SJCRH30 (cell line): ENCODE measurements at regions not wholly inside any gene's neighbourhood (a gene's known extent, or its start where the extent isn't known, plus 50 kb on each side); places are given as distances from the start of the nearest gene placed in this dataset.
A peak's percentile ranks its signal among the peaks of the same experiment; 100 is the strongest.

ENCODE experiments used
- DNase-seq, 2 experiments: peaks; one replicate each; pipeline ENCODE4 v3.0.0-alpha.2; 2015 to 2020
- H3K27ac ChIP-seq: fragments of 250-450 bp; sonication (Bioruptor Pico); 2 replicates; pipeline ENCODE4 v1.5.1; 2020; ENCODE audit warnings: mild to moderate bottlenecking, moderate library complexity
- H3K27me3 ChIP-seq: fragments of 250-450 bp; sonication (Bioruptor Pico); 2 replicates; pipeline ENCODE4 v1.5.1; 2020; ENCODE audit warnings: mild to moderate bottlenecking, moderate library complexity
- H3K36me3 ChIP-seq: fragments of 250-450 bp; sonication (Bioruptor Pico); 2 replicates; pipeline ENCODE4 v1.5.1; 2020; ENCODE audit warnings: mild to moderate bottlenecking, moderate library complexity
- H3K4me1 ChIP-seq: fragments of 250-450 bp; sonication (Bioruptor Pico); 2 replicates; pipeline ENCODE4 v1.5.1; 2020; ENCODE audit warnings: mild to moderate bottlenecking, moderate library complexity
- H3K4me3 ChIP-seq: fragments of 250-450 bp; sonication (Bioruptor Pico); 2 replicates; pipeline ENCODE4 v1.5.1; 2020; ENCODE audit warnings: mild to moderate bottlenecking, moderate library complexity
- H3K9me3 ChIP-seq: fragments of 250-450 bp; sonication (Bioruptor Pico); replicated peaks from 2 replicates; pipeline ENCODE4 v1.5.1; 2020; ENCODE audit warnings: mild to moderate bottlenecking, moderate library complexity

DNA sequence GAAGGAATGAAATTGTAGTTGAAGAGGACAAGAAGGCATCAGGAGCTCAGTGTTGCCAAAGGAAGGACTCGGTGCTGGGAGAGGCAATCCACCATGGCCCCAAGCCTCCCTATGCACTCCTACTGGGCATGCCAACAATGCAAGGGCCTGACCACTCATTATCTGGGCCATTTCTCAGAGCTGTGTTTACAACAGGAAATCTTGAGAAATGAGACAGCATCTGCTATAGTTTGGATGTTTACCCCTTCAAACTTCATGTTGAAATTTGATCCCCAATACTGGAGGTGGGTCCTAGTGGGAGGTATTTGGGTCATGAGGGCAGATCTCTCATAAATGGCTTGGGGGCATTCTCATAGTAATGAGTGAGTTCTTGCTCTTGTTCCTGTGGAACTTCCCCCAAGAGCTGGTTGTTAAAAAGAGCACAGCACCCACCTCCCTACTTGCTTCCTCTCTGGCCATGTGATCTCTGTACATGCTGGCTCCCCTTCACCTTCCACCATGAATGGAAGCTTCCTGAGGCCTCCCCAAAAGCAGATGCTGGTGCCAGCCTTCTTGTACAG is 50.8 kb upstream of the AOAH start:
- H3K4me3 ChIP-seq = no peak overlapping the region
- H3K4me1 ChIP-seq = no peaks in the 10 kb centered on the region; the same call in 1 of the 2 replicates
- no peaks in the 10 kb centered on the region for H3K27me3 ChIP-seq
- H3K9me3 ChIP-seq = no peaks in the 10 kb centered on the region
- no peaks in the 10 kb centered on the region for H3K36me3 ChIP-seq
- no peak overlapping the region for H3K27ac ChIP-seq
- peak in 1 of 2 experiments; percentile 60 for DNase-seq
